Stimulated activated naive CD8-positive, alpha-beta T cell treated with anti-CD3 and anti-CD28 coated beads, Interleukin-15, amount 100 ng/mL, for 72 hours (primary cell): ENCODE measurements at regions not wholly inside any gene's neighbourhood (a gene's known extent, or its start where the extent isn't known, plus 50 kb on each side); places are given as distances from the start of the nearest gene placed in this dataset.
"Not testable (repeated sequence)": the region's sequence is repeated elsewhere in the genome, so short reads cannot be mapped to it uniquely, and the experiment has no call there.

Experiments
- ATAC-seq: fragments of 150-1000 bp; cut with Tn5 transposase; 2 replicates; pipeline ENCODE4 v1.10.0; 2021; ENCODE audit warnings: mild to moderate bottlenecking, moderate library complexity
- DNase-seq, 2 donors: peaks; one replicate each; pipeline ENCODE4 v3.0.0; 2021 to 2022
- H3K27ac Mint-ChIP-seq, 2 donors: one replicate each; pipeline ENCODE4 v1.8.0; 2022; ENCODE audit warnings: mild to moderate bottlenecking in 2 of 2, mixed read lengths in 2 of 2, moderate library complexity in 2 of 2
- H3K27me3 Mint-ChIP-seq: one replicate; pipeline ENCODE4 v1.8.0; 2022; ENCODE audit warnings: mixed read lengths
- H3K4me1 Mint-ChIP-seq: one replicate; pipeline ENCODE4 v1.8.0; 2022; ENCODE audit warnings: mild to moderate bottlenecking, mixed read lengths
- H3K4me3 Mint-ChIP-seq, 2 donors: one replicate each; pipeline ENCODE4 v1.8.0; 2022; ENCODE audit warnings: mild to moderate bottlenecking in 2 of 2, mixed read lengths in 2 of 2, moderate library complexity in 1 of 2
- H3K9me3 Mint-ChIP-seq, 2 donors: one replicate each; pipeline ENCODE4 v1.8.0; 2022; ENCODE audit warnings: mixed read lengths in 2 of 2

DNA sequence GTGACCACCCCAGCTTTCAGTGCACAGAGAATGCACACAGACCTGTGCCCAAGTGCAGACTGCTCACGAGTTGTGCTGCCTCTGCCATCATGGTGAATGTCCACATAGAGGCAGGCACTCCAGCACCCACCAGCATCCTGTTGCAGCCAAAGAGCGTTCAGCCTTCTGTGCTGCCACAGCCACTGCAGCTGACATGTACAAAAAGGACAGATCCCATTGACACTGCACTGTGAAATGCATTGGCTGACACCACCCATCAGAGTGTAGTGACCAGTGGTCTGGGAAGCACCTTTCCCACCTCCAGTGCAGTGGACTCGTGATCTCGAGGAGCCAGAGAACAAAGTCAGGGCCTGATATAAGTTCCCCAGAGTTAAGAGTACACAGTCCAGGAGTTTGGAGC, 260.3 kb downstream of the RAP2B start:
- H3K4me3 Mint-ChIP-seq: no peak overlapping the region
- DNase-seq (no peak), ATAC-seq (no peak)
- no peaks in the 10 kb centered on the region for H3K27me3 Mint-ChIP-seq
- no peak overlapping the region for H3K27ac Mint-ChIP-seq
- peaks cover 31 to 71% of the 10 kb centered on the region in 2 donors for H3K9me3 Mint-ChIP-seq
- no peaks in the 10 kb centered on the region for H3K4me1 Mint-ChIP-seq

DNA sequence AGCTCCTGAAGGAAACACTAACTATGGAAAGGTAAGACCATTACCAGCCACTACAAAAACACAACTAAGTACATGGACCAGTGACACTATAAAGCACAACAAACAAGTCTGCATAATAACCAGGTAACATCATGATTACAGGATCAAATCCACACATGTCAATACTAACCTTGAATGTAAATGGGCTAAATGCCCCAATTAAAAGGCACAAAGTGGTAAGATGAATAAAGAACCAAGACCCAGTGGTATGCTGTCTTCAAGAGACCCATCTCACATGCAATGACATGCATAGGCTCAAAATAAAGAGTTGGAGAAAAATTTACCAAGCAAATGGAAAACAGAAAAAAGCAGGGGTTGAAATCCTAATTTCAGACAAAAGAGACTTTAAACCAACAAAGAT, 261.8 kb downstream of the RAP2B start:
- not testable (repeated sequence) for H3K4me3 Mint-ChIP-seq, H3K27me3 Mint-ChIP-seq, ATAC-seq, H3K27ac Mint-ChIP-seq, DNase-seq, H3K4me1 Mint-ChIP-seq
- peaks cover 25 to 69% of the 10 kb centered on the region in 2 donors for H3K9me3 Mint-ChIP-seq

- Mint-ChIP-seq H3K9me3 (peaks cover 17 to 52% of the 10 kb centered on the region in 2 donors), H3K4me3 (no peak overlapping the region), H3K27me3 (no peaks in the 10 kb centered on the region), H3K4me1 (no peaks in the 10 kb centered on the region), H3K27ac (no peak overlapping the region)
- no peak for ATAC-seq
- no peak for DNase-seq
Observed at GRCh38 chr3:153426344-153426743, 264.3 kb downstream of the RAP2B start.

GRCh38 chr3:153426803-153427202, 264.8 kb downstream of the RAP2B start:
- Mint-ChIP-seq H3K4me3 (no peak overlapping the region), H3K27me3 (no peaks in the 10 kb centered on the region)

DNA sequence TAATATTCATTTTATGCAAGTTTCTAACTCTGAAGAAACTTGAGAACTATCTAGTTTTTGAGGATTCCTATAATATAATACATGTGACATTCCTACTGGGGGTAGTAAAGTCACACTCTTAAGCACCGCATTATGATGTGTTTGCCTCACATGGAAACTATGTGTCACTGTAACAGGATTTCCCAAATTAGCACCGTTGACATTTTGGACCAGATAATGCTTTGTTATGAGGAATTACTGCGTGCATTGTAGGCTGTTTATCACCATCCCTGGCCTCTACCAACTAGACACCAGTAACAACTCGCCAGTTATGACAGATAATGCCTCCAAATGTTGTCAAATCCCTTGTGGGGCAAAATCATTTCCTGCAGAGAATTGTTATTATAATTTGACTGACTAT, 267.8 kb downstream of the RAP2B start:
- no peak overlapping the region for H3K4me3 Mint-ChIP-seq
- DNase-seq: no peak
- H3K9me3 Mint-ChIP-seq: peaks cover 6 to 29% of the 10 kb centered on the region in 2 donors
- no peaks in the 10 kb centered on the region for H3K27me3 Mint-ChIP-seq
- H3K27ac Mint-ChIP-seq: no peak overlapping the region
- no peaks in the 10 kb centered on the region for H3K4me1 Mint-ChIP-seq
- no peak for ATAC-seq

More at GRCh38 chr3:153426803-153427202, 264.8 kb downstream of the RAP2B start:
- Mint-ChIP-seq H3K27ac (no peak overlapping the region), H3K4me1 (no peaks in the 10 kb centered on the region), H3K9me3 (peaks cover 17 to 52% of the 10 kb centered on the region in 2 donors)
- ATAC-seq (no peak), DNase-seq (no peak)

DNA sequence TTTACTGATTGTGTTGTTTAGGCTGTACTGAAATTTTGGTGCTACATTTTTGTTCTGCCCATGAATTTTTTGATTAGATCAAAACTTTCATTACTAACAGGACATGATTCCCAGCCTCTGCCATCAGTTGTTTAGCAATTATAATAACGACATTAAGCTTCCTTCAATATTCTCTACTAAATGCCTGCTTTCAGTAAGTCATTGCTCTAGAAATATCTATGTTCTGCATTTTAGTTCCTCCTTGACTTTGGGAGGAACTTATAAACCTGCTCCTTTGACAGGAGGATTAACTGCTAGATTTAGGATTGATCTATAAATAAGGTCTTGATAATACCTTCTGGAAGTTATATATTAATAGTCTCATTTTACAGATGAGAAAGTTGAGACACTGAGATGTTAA, 269.1 kb downstream of the RAP2B start:
- Mint-ChIP-seq H3K4me3 (no peak overlapping the region), H3K27me3 (no peaks in the 10 kb centered on the region), H3K9me3 (peaks cover 3 to 17% of the 10 kb centered on the region in 2 donors), H3K4me1 (no peaks in the 10 kb centered on the region), H3K27ac (no peak overlapping the region)
- ATAC-seq: no peak
- no peak for DNase-seq

GRCh38 chr3:153437666-153438065, 275.6 kb downstream of the RAP2B start:
- peaks cover 0 to 7% of the 10 kb centered on the region in 2 donors for H3K9me3 Mint-ChIP-seq
- no peak for ATAC-seq
- no peak for DNase-seq
- no peak overlapping the region for H3K27ac Mint-ChIP-seq
- no peak overlapping the region for H3K4me3 Mint-ChIP-seq
- peaks cover 9% of the 10 kb centered on the region for H3K4me1 Mint-ChIP-seq
- no peaks in the 10 kb centered on the region for H3K27me3 Mint-ChIP-seq

- DNase-seq (no peak), ATAC-seq (no peak)
- H3K27ac Mint-ChIP-seq: no peak overlapping the region
- no peak overlapping the region for H3K4me3 Mint-ChIP-seq
- H3K27me3 Mint-ChIP-seq: no peaks in the 10 kb centered on the region
- H3K9me3 Mint-ChIP-seq: peaks cover 0 to 5% of the 10 kb centered on the region in 2 donors
- peaks cover 15% of the 10 kb centered on the region for H3K4me1 Mint-ChIP-seq
Observed at GRCh38 chr3:153438271-153438670, 276.2 kb downstream of the RAP2B start.

GRCh38 chr3:153439780-153440179, 277.8 kb downstream of the RAP2B start:
- Mint-ChIP-seq H3K4me3 (no peak overlapping the region), H3K27ac (no peak overlapping the region), H3K27me3 (no peaks in the 10 kb centered on the region), H3K9me3 (no peaks in the 10 kb centered on the region), H3K4me1 (peaks cover 16% of the 10 kb centered on the region)
- ATAC-seq (no peak), DNase-seq (no peak)

GRCh38 chr3:153440311-153440710, 278.3 kb downstream of the RAP2B start:
- no peak for DNase-seq
- Mint-ChIP-seq H3K27me3 (no peaks in the 10 kb centered on the region), H3K9me3 (no peaks in the 10 kb centered on the region), H3K27ac (no peak overlapping the region), H3K4me1 (peaks cover 16% of the 10 kb centered on the region), H3K4me3 (no peak overlapping the region)
- no peak for ATAC-seq

- no peak for ATAC-seq
- H3K4me1 Mint-ChIP-seq: peaks cover 16% of the 10 kb centered on the region
- H3K27me3 Mint-ChIP-seq: no peaks in the 10 kb centered on the region
- H3K27ac Mint-ChIP-seq: peak overlapping the region in 1 of 2 donors; percentile 22
- no peak overlapping the region for H3K4me3 Mint-ChIP-seq
- DNase-seq: no peak
- H3K9me3 Mint-ChIP-seq: no peaks in the 10 kb centered on the region
Observed at GRCh38 chr3:153442386-153442785, 280.4 kb downstream of the RAP2B start.

- no peak overlapping the region for H3K27ac Mint-ChIP-seq
- H3K4me3 Mint-ChIP-seq: no peak overlapping the region
- H3K9me3 Mint-ChIP-seq: no peaks in the 10 kb centered on the region
- H3K4me1 Mint-ChIP-seq: peaks cover 16% of the 10 kb centered on the region
- no peak for DNase-seq
- no peak for ATAC-seq
- no peaks in the 10 kb centered on the region for H3K27me3 Mint-ChIP-seq
Observed at GRCh38 chr3:153442799-153443487, 280.9 kb downstream of the RAP2B start.

DNA sequence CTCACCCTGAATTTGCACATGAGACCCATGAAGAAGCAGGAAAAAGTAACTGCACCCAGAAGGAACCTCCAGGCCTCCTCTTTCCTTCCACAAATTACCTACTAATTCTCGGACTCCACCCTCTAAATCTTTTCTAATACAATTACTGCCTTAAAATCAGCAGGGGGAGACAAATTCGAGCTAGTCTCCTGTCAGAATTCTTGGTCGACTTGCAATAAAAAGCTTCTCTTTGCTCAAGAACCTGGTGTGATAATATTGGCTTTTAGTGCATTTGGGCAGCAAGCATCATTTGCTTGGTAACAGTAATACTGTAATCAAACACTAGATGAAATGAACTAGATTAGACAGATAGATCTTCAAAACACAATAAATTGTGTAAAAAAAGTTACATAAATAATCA, 281.9 kb downstream of the RAP2B start:
- Mint-ChIP-seq H3K27me3 (no peaks in the 10 kb centered on the region), H3K4me3 (no peak overlapping the region), H3K27ac (no peak overlapping the region), H3K9me3 (no peaks in the 10 kb centered on the region), H3K4me1 (peaks cover 11% of the 10 kb centered on the region)
- DNase-seq (no peak), ATAC-seq (no peak)

GRCh38 chr3:153445817-153446216, 283.8 kb downstream of the RAP2B start:
- ATAC-seq (no peak), DNase-seq (no peak)
- no peaks in the 10 kb centered on the region for H3K9me3 Mint-ChIP-seq
- no peaks in the 10 kb centered on the region for H3K27me3 Mint-ChIP-seq
- no peak overlapping the region for H3K27ac Mint-ChIP-seq
- peaks cover 11% of the 10 kb centered on the region for H3K4me1 Mint-ChIP-seq
- no peak overlapping the region for H3K4me3 Mint-ChIP-seq

DNA sequence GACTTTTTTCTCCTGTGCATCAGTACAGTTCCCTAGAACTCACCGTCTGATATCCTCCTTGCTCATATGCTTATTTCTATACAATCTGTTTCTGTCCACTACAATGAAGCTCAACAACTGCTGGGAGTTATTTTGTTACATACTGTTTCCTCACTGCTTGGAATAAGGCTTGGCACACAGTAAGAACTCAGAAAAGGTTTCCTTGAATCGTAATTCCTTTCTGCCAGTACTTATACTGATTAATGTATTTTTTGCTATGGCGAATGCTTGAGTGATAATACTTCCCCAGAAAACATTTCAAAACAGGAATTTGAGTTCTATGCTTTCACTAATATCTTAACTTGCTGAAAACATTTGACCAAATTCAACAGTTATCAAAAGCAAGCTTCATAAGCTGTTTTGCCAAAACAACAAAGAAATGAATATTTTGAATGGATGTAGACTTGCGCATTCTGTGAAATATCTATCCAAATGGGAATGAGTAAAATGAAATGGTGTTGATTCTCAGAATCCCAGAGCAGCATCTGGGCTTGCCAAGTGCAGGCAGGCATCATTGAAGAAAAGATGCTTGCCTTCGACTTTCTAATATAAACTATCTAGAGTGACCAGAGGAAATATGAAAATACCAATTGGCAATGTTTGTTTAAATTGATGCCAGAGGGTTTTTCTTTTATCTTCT, 286.3 kb downstream of the RAP2B start:
- no peaks in the 10 kb centered on the region for H3K9me3 Mint-ChIP-seq
- H3K27me3 Mint-ChIP-seq: no peaks in the 10 kb centered on the region
- ATAC-seq: no peak
- no peak for DNase-seq
- H3K4me1 Mint-ChIP-seq: peaks cover 8% of the 10 kb centered on the region
- peak overlapping the region in 1 of 2 donors; percentile 44 for H3K27ac Mint-ChIP-seq
- no peak overlapping the region for H3K4me3 Mint-ChIP-seq

DNA sequence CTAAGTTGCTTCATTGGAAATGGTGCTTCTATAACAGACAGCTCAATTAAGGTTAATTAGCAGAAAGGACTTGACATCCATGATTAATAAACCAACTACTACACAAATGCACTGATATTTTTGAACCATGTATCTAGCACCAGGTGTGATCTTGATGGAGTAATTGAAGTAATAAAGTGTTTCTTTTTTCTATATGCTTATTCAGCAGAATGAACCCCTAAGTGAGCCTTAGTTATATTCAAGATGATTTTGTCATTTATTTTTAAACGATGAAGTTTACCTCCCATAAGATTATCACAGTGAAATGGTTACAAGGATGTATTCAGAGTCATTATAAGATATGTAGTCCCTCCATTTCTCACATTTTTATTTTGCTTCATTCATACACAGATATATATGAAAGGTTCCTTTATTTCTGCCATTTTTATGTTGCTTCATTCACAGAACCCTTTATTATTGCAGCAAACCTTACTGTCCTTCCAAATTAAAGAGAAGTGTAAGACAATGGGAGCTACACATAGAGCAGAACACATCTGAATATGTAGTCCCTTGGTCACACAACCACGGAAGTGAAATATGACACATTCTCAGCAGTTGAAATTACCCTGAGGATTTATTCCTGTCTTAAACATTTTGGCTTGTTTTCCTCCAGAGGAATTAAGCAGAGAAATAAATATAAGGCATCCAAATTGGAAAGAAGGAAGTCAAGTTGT, 295.0 kb downstream of the RAP2B start:
- ATAC-seq (no peak), DNase-seq (no peak)
- peaks cover 2% of the 10 kb centered on the region for H3K4me1 Mint-ChIP-seq
- H3K9me3 Mint-ChIP-seq: no peaks in the 10 kb centered on the region
- no peaks in the 10 kb centered on the region for H3K27me3 Mint-ChIP-seq
- H3K27ac Mint-ChIP-seq: no peak overlapping the region
- no peak overlapping the region for H3K4me3 Mint-ChIP-seq
